IMR-90 (cell line): ENCODE measurements at regions not wholly inside any gene's neighbourhood (a gene's known extent, or its start where the extent isn't known, plus 50 kb on each side); places are given as distances from the start of the nearest gene placed in this dataset.

Experiments
- ATAC-seq: fragments of 200-7000 bp; cut with Tn5 transposase; 2 replicates; pipeline ENCODE4 v1.9.1; 2020; ENCODE audit warnings: low read depth, mild to moderate bottlenecking, moderate library complexity
- BruUV-seq: library from RNA; stranded (reverse); fragments of 400-500 nt; replicated peaks from 2 replicates; lab custom pipeline; 2021; lab: Mats Ljungman, UMichigan
- CTCF ChIA-PET: fragments of 300-600 bp; formaldehyde crosslinking; extraction: SDS; loops from one replicate; lab custom pipeline; 2021; ENCODE audit warnings: antibody characterized with exemption; lab: Yijun Ruan, JAX
- POLR2A ChIA-PET: fragments of 300-600 bp; sonication (Branson Sonifier 250); formaldehyde crosslinking; loops from one replicate; lab custom pipeline; 2022; ENCODE audit warnings: antibody characterized with exemption; ENCODE audit not compliant: unreplicated experiment; lab: Charles Lee
- DNase-seq: peaks from one replicate; pipeline ENCODE4 v3.0.0; 2013
- H2AFZ ChIP-seq: replicated peaks from 2 replicates; pipeline ENCODE3; 2013; ENCODE audit warnings: low read length, mild to moderate bottlenecking; ENCODE audit not compliant: poor library complexity
- H2AK5ac ChIP-seq: 2 replicates; pipeline ENCODE4 v1.6.1; 2013; ENCODE audit warnings: low read depth, low read length, inconsistent platforms
- H2AK9ac ChIP-seq: replicated peaks from 2 replicates; pipeline ENCODE3; 2013; ENCODE audit warnings: mild to moderate bottlenecking, low read depth, low read length, moderate library complexity; ENCODE audit not compliant: poor library complexity
- H2BK120ac ChIP-seq: 2 replicates; pipeline ENCODE4 v1.6.1; 2013; ENCODE audit warnings: low read depth, low read length, inconsistent platforms
- H2BK15ac ChIP-seq: 3 replicates; pipeline ENCODE4 v1.6.1; 2013; ENCODE audit warnings: low read depth, low read length, inconsistent platforms
- H2BK20ac ChIP-seq: 2 replicates; pipeline ENCODE4 v1.6.1; 2013; ENCODE audit warnings: low read depth, mild to moderate bottlenecking, inconsistent platforms, low read length, moderate library complexity
- H2BK5ac ChIP-seq: 2 replicates; pipeline ENCODE4 v1.6.1; 2013; ENCODE audit warnings: mild to moderate bottlenecking, low read depth, low read length, inconsistent platforms; ENCODE audit not compliant: poor library complexity, severe bottlenecking
- H3K14ac ChIP-seq: replicated peaks from 2 replicates; pipeline ENCODE4 v1.6.1; 2013; ENCODE audit warnings: low read depth, low read length, inconsistent platforms
- H3K18ac ChIP-seq: 2 replicates; pipeline ENCODE4 v1.6.1; 2013; ENCODE audit warnings: low read depth, low read length, control low read depth
- H3K23ac ChIP-seq: 2 replicates; pipeline ENCODE4 v1.6.1; 2013; ENCODE audit warnings: low read depth, low read length, inconsistent platforms
- H3K27ac ChIP-seq: 2 replicates; pipeline ENCODE4 v1.5.1; 2013; ENCODE audit warnings: mild to moderate bottlenecking, control low read depth, low read length; ENCODE audit not compliant: insufficient read depth
- H3K27me3 ChIP-seq: 2 replicates; pipeline ENCODE4 v1.6.1; 2013; ENCODE audit warnings: low read length; ENCODE audit not compliant: control insufficient read depth, insufficient read depth
- H3K36me3 ChIP-seq: 2 replicates; pipeline ENCODE4 v1.6.1; 2013; ENCODE audit warnings: low read length, mixed read lengths; ENCODE audit not compliant: control insufficient read depth, insufficient read depth
- H3K4ac ChIP-seq: 2 replicates; pipeline ENCODE4 v1.6.1; 2013; ENCODE audit warnings: low read depth, low read length, inconsistent platforms
- H3K4me1 ChIP-seq: 2 replicates; pipeline ENCODE4 v1.6.1; 2013; ENCODE audit warnings: low read length, mixed read lengths; ENCODE audit not compliant: control insufficient read depth, insufficient read depth
- H3K4me2 ChIP-seq: 2 replicates; pipeline ENCODE4 v1.6.1; 2013; ENCODE audit warnings: low read depth, mild to moderate bottlenecking, control low read depth, low read length, moderate library complexity
- H3K4me3 ChIP-seq: 2 replicates; pipeline ENCODE4 v1.5.1; 2013; ENCODE audit warnings: low read depth, mild to moderate bottlenecking, control low read depth, low read length, moderate library complexity; ENCODE audit not compliant: insufficient read depth
- H3K56ac ChIP-seq: 2 replicates; pipeline ENCODE4 v1.6.1; 2013; ENCODE audit warnings: low read length, inconsistent platforms; ENCODE audit not compliant: insufficient read depth; ENCODE audit errors: extremely low read depth
- H3K79me1 ChIP-seq, 2 experiments: 2 replicates each; pipeline ENCODE4 v1.6.1; 2013; ENCODE audit warnings: low read length in 2 of 2, inconsistent platforms in 1 of 2, low read depth in 1 of 2
- H3K9ac ChIP-seq: 2 replicates; pipeline ENCODE4 v1.6.1; 2013; ENCODE audit warnings: low read depth, low read length, control low read depth
- H3K9me1 ChIP-seq: 2 replicates; pipeline ENCODE4 v1.6.1; 2013; ENCODE audit warnings: low read length, inconsistent platforms; ENCODE audit not compliant: insufficient read depth
- H3K9me3 ChIP-seq: 2 replicates; pipeline ENCODE4 v1.6.1; 2013; ENCODE audit warnings: low read length; ENCODE audit not compliant: control insufficient read depth, insufficient read depth
- H4K20me1 ChIP-seq: 2 replicates; pipeline ENCODE4 v1.6.1; 2013; ENCODE audit warnings: low read length, inconsistent platforms; ENCODE audit not compliant: insufficient read depth
- H4K5ac ChIP-seq: 2 replicates; pipeline ENCODE4 v1.6.1; 2013; ENCODE audit warnings: mild to moderate bottlenecking, low read depth, low read length, control low read depth
- H4K8ac ChIP-seq, 2 experiments: 2 replicates each; pipeline ENCODE4 v1.6.1; 2013; ENCODE audit warnings: low read depth in 2 of 2, low read length in 2 of 2, control low read depth in 1 of 2, inconsistent platforms in 1 of 2
- H4K91ac ChIP-seq: 2 replicates; pipeline ENCODE4 v1.6.1; 2013; ENCODE audit warnings: low read depth, low read length, inconsistent platforms; ENCODE audit not compliant: insufficient read depth
- BHLHE40 ChIP-seq: fragments of 150-350 bp; IDR thresholded peaks from 2 replicates; pipeline ENCODE4 v1.6.1; 2016; ENCODE audit warnings: mild to moderate bottlenecking, low read depth, low read length
- CTCF ChIP-seq: conservative IDR thresholded peaks from 2 replicates; pipeline ENCODE4 v1.5.1; 2012; ENCODE audit warnings: mild to moderate bottlenecking, low read depth, low read length, improper control_type of control experiment
- MAFK ChIP-seq: IDR thresholded peaks from 2 replicates; pipeline ENCODE4 v1.6.1; 2012; ENCODE audit warnings: low read depth, low read length, improper control_type of control experiment
- MAZ ChIP-seq: IDR thresholded peaks from 2 replicates; pipeline ENCODE4 v1.6.1; 2012; ENCODE audit warnings: low read depth, mild to moderate bottlenecking, low read length, improper control_type of control experiment, moderate library complexity, borderline replicate concordance
- MXI1 ChIP-seq: IDR thresholded peaks from 2 replicates; pipeline ENCODE4 v1.6.1; 2012; ENCODE audit warnings: low read depth, mild to moderate bottlenecking, low read length, moderate library complexity, borderline replicate concordance
- NFE2L2 ChIP-seq: fragments of 150-350 bp; IDR thresholded peaks from 2 replicates; pipeline ENCODE4 v1.6.1; 2016; ENCODE audit warnings: low read depth, mild to moderate bottlenecking, low read length
- RAD21 ChIP-seq: IDR thresholded peaks from 2 replicates; pipeline ENCODE4 v1.6.1; 2012; ENCODE audit warnings: low read length, improper control_type of control experiment
- RCOR1 ChIP-seq: IDR thresholded peaks from 2 replicates; pipeline ENCODE4 v1.6.1; 2012; ENCODE audit warnings: mild to moderate bottlenecking, low read length, improper control_type of control experiment; ENCODE audit not compliant: insufficient replicate concordance
- RFX5 ChIP-seq: IDR thresholded peaks from 2 replicates; pipeline ENCODE4 v1.8.0; 2012; ENCODE audit warnings: low read depth, mild to moderate bottlenecking, low read length, moderate library complexity
- USF2 ChIP-seq: fragments of 150-350 bp; IDR thresholded peaks from 2 replicates; pipeline ENCODE4 v1.6.1; 2017; ENCODE audit warnings: mild to moderate bottlenecking, antibody characterized with exemption, low read length, low read depth
- WGBS, 2 experiments: methylation state at CpG; one replicate each; pipeline versions ENCODE4 v1.1.5 to v1.1.7; 2013; ENCODE audit warnings: missing lambda C conversion rate in 2 of 2; ENCODE audit not compliant: insufficient read length in 1 of 2; ENCODE audit errors: extremely low coverage in 2 of 2; 5-methylcytosine and 5-hydroxymethylcytosine counted together
- dilution Hi-C: fragments of 300-500 bp; cut with HindIII; formaldehyde crosslinking; loops from one replicate; pipeline ENCODE4 v1.14.3; 2018; ENCODE audit warnings: low sequenced_read_pairs; ENCODE audit not compliant: unreplicated experiment
- in situ Hi-C: fragments of 300-500 bp; cut with MboI; formaldehyde crosslinking; loops from 3 replicates; pipeline ENCODE4 v1.14.3; 2019; ENCODE audit warnings: low sequenced_read_pairs, inconsistent platforms, mixed read lengths
- intact Hi-C: fragments of 100-400 bp; cut with micrococcal nuclease; formaldehyde crosslinking; loops from 2 replicates; pipeline ENCODE4 v1.10.0; 2022

GRCh38 chr20:19008497-19008896 lies 194.9 kb downstream of the SCP2D1 start:
- Histone ChIP-seq H3K27me3 (no peaks in the 10 kb centered on the region), H3K14ac (no peak overlapping the region), H2AFZ (no peak overlapping the region), H3K79me1 (no peaks in the 10 kb centered on the region), H3K4me2 (no peak overlapping the region), H4K20me1 (no peaks in the 10 kb centered on the region), H3K23ac (no peak overlapping the region), H3K4me3 (no peak overlapping the region), H4K8ac (no peak overlapping the region), H2BK120ac (no peak overlapping the region), H3K56ac (no peak overlapping the region), H4K91ac (no peak overlapping the region), H3K9me1 (no peaks in the 10 kb centered on the region), H3K27ac (no peak overlapping the region), H3K36me3 (no peaks in the 10 kb centered on the region), H2BK20ac (no peak overlapping the region), H3K4ac (no peak overlapping the region), H3K4me1 (no peaks in the 10 kb centered on the region), H2BK5ac (no peak overlapping the region), H3K18ac (no peak overlapping the region), H2BK15ac (no peak overlapping the region), H3K9ac (no peak overlapping the region), H2AK5ac (no peak overlapping the region), H4K5ac (no peak overlapping the region), H3K9me3 (peaks cover 1% of the 10 kb centered on the region; the same call in 1 of the 2 replicates), H2AK9ac (no peak overlapping the region)
- CTCF ChIA-PET: no interaction called here
- intact Hi-C loops: no loop called here
- ATAC-seq (no peak), DNase-seq (no peak)
- no TSS peak for BruUV-seq
- POLR2A ChIA-PET: no interaction called here
- WGBS, 2 experiments: no CpG with 5 or more reads among the region's 5 CpGs
- dilution Hi-C loops: no loop called here
- no peak for TF ChIP-seq RAD21
- no peak for TF ChIP-seq MAFK
- no peak for TF ChIP-seq MAZ
- TF ChIP-seq BHLHE40: no peak
- TF ChIP-seq MXI1: no peak
- no peak for TF ChIP-seq USF2
- TF ChIP-seq CTCF: no peak
- TF ChIP-seq RFX5: no peak
- TF ChIP-seq RCOR1: no peak
- no peak for TF ChIP-seq NFE2L2
- in situ Hi-C loops: no loop called here
